ENCODE measurements at regions not wholly inside any gene's neighbourhood (a gene's known extent, or its start where the extent isn't known, plus 50 kb on each side); places are given as distances from the start of the nearest gene placed in this dataset.

- no peak for TF ChIP-seq GATA3 (IDR thresholded peaks at IDR 0.05; ENCODE audit: low read depth, low read length)
- TF ChIP-seq GATA2 (IDR thresholded peaks at IDR 0.05; ENCODE audit: low read depth, low read length) = no peak
Observed at GRCh38 chr5:88557881-88558280, 289.2 kb upstream of the TMEM161B start.
